HG02852 (cell line): ENCODE measurements at regions not wholly inside any gene's neighbourhood (a gene's known extent, or its start where the extent isn't known, plus 50 kb on each side); places are given as distances from the start of the nearest gene placed in this dataset.

ENCODE experiments used
- ATAC-seq: cut with Tn5 transposase; IDR thresholded peaks from one replicate; pipeline ENCODE4 v1.9.1; 2021; ENCODE audit warnings: mild to moderate bottlenecking, moderate library complexity; ENCODE audit not compliant: unreplicated experiment

DNA sequence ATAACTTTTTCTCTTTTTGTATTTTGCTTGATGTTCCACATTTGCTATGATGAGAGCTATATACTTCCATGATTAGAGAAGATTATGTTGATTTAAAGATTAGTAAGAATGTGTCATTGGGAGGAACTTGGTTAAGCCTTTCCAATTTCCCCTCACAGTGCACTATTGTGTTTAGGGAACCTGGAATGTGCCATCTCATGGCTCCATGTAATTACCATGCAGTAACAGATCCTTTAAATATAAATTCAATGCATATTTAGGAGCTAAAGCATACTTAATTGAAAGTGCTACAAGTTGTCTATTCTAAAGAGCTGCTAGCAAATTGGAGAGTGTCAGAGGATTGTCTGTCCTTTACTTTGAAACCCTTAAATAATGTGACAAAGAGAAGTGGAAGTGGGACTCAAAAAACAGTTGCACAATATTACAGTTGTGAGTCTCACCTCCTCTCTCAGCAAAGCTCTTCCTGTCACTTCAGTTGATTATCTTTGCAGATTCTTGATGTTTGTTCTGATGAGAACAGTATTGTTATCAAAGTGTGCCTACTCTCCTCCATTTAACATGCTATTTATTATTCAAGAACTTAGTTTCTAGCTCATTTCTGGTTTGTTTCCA is 1162.7 kb upstream of the ZEB2 start:
- no peak for ATAC-seq

DNA sequence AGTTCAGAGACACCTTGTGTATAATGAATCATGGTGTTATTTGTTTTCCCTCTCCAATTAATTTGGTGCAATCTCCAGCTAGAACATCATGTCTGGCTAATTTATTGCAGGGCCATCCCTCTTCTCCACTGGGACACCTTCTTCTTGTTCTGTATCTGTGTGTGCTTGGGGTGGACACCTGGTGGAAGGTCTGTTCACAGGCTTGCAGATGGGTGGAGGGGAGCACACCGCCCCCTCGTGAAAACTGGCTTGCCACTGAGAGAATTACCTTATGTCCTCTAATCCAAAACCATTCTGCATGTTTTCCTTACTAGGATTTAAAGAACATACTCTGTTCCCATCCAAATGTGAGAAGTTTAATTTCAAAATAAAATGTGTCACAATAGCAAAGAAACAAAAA is 1160.4 kb upstream of the ZEB2 start:
- no peak for ATAC-seq

DNA sequence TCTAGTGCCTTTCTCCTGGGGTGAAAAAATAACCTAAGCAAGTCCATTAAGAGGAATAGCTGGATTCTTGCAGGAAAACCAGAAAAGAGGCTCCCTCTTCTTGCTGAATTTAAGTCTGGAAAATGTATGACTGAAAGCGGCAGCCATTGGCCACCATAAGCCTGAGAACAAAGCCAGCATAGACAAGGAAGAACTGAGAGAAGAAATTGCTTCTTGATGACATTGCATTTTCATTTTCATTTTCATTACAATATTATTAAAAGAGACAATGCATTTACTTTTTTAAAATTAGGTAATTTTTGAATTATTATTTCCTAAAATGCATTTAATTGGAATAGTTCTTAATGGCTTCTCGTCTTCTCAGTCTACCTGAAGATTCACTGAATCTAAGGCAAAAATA is 1157.5 kb upstream of the ZEB2 start:
- ATAC-seq, result no peak

DNA sequence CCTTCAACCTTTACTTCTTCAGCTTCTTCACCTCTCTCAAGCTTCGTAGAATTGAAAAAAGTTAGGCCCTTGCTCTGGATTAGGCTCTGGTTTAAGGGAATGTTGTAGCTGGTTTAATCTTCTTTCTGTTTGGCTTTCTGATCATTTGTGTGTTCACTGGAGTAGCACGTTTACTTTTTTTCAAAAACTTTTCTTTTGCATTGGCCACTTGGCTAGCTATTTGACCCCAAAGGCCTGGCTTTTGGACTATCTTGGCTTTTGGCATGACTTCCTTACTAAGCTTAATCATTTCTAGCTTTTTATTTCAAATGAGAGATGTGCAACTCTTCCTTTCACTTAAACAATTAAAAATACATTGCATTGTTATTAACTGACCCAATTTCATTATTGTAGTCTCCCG is 1154.8 kb upstream of the ZEB2 start:
- ATAC-seq, result no peak

DNA sequence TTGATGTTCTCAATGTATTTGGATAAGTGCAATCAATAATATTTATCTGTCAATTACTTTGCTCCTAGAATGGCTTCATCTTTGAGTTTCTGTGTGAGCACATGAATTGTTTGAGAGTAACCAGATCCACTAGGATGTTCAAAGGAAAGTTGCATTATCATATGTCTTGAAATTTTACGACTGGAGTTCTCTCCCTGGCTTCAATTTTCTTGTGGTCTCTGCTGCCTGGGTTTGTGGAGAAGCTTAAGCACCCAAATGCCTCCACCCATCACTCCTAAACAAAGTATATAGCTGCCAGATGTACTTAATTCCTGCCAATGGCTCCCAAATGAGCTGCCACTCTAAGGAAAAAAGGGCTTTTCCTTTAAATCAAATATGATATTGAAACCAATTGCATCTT is 1149.4 kb upstream of the ZEB2 start:
- ATAC-seq, result no peak

DNA sequence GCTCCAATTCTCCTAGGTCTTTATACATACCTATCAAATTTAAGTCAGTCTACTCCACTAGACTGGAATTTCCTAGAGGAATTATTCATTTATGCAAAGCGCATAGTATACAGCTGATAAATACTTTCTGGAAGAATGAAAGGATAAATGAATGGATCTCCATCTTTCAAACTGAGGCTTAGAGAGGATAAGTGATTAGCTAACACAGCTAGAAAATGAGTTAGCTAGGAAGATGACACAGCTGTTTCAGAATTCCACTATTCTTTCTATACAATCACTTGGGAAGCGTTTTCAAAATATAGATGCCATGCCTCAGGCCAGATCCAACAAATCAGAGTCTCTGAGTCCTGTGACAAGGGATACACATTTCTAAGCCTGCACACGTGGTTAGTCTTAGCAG is 1146.6 kb upstream of the ZEB2 start:
- no peak for ATAC-seq

DNA sequence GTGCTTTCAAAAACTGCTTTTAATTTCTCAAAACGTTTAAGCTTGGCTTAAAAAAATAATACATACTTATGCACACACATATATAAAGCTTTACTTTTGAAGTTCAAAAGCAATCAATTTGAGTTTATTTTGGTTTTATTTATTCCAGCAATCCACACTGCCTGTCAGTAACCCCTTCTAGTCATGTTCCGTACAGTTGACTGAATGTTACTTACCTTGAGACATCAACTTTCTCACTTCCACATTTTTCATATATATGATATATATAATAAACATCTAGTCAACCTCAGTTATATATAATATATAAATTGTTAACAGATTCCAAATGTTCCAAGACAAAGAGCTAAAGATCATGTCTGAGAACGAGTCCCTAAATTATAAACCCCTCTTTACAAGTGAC is 1137.3 kb upstream of the ZEB2 start:
- ATAC-seq, result no peak

DNA sequence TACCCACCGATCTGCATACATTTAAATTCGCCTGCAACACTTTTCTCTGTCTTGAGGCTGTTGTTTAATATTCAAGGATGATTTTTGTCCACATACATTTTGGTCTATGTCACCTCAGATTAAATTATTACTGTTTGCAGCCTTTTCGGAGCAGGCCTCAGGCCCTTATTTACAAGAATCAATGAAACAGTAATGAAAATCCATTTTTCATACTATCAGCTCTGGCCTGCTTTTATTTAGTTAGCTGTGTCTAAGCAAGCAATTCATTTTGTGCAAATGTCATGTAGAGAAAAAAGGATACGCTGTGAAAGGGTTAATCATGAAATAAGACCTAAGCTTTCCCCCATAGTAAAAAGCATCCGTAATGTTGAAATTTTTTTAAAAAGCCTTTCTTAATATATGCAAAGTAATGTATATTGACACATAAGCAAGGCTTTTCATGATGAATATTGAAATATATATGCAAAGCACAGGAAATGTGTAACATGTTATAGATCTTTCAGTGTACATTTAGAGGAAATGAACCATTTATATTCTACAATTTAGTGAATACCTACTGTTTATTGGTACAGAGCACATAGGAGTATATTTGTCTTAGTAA is 1135.3 kb upstream of the ZEB2 start:
- no peak for ATAC-seq

DNA sequence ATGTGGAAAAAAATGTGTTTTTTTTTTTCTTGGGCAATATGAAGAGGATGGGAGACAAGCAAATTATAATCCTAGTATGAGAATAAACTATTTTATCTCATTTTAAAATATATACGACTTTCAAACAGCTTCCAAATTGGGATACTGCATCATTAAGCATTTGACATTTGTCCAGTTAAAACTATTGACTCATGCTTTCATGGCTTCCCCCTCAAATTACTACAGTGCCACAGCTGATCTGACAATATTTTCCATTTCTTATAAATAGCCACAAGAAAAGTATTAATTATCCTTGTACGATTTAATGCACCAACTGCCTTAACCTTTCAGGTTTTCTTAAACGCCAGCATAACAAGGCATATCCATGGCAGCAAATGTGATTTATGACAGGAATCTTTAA is 1134.8 kb upstream of the ZEB2 start:
- ATAC-seq, result no peak

DNA sequence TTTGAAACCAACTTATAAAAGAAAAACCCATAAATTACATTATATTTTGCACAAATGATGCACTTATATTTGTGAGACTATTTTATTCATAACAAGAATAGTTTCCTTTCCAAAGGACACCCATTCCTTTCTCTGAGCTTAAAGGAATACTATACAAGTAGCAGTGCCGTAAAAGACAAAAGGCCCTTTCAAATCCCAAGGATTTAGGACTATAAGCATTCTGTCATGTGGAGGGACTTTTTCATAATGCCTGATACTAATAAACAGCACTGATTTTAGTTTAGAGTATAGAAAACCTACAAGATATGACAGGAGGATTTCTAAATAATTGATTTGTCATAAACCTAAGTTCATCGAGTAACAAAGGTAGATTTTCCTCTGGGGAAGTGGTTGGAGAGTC is 1134.2 kb upstream of the ZEB2 start:
- no peak for ATAC-seq

DNA sequence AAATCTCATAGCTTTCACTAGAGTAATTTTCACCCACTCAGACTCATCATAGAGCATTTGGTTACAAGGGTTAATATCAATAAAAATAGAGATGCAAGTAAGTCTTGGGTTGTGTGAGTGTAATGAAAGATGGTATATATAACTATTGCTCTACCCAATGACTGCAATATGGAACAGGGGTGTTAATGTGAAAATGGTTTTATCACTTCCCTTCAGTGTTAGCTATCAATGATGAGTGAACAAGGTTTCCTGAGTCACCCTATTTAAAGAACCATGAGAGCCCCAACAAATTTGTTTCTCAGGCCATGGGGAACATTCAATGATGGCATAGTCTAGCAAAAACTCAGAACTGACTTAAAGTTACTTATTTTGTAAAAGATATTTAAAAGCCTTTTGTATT is 1133.6 kb upstream of the ZEB2 start:
- no peak for ATAC-seq

DNA sequence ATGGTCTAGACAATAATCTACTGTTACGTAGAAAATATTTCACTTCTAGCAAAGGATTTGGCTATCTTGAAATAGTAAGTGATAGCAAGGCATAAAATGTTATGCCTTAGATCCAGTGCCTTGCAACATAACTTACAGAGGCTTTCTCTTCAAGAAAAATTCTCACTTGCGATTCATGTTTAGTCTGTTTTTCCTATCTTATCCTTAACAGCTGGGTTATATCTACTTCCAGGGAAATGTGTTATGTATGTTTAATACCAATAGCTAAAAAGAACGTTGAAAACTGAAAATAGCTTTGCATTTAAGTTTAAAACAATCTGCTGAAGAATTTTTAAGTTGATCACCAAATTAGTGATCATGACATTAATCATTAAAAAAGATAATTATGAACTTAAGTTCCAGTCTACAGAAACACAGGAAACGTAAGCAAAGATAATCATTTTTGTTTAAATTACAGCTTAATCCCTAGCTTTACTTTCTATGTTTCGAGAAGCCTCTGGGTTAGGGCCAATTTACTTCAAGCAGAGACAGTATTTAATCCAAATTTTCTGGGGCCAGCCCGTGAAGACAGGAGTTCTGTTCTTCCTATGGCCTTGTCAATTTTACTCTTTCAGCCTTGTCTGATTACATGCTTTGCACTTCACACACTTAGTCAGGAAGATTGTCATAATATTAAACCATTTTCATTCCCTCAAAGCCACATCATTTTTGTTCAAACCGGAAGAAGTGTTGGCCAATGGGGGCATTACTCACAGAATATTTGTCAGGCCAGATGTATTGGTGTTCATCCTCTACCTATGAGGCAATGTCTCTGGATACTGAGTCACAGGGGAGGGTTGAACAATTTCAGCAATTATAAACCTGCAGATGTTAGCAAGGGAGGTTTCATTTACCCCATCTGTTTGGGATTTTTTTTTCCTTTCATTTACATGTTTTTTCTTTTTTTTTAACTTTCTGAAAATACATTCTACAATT is 1132.9 kb upstream of the ZEB2 start:
- no peak for ATAC-seq

DNA sequence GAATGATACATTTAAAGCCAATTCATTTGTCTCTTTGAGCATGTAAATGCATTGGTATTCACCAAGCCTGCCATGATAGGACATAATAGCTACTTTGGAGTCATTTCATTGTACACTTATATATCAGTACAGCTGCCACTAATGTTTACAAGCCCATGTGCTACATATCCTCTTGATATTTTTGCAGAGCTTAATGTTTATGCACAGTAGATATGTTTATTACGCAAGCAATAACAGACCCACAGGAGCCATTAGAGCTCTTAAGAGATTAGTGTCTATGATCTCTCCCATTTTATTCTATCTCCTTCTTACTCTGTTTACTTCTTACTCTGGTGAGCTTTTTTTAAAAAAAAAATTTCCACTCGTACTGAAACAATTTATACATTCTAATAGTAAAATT is 1132.1 kb upstream of the ZEB2 start:
- ATAC-seq, result no peak

DNA sequence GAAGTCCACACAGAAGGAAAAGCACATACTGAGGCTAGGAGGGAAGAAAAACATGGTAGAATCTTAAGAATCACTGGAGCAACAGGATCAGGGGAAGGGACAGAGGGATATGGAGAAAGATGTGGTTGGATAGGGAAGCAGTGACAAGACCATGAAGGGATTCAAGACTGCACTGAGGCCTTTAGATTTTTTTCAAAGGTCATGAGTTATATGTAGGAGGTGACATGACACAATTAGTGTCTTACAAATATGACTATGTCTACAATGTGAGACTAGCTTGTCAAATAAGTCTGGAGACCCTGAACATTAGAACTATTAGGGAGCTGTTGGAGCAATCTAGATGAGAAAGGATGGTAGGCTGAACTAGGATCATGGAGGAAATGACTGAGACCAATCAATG is 1130.3 kb upstream of the ZEB2 start:
- ATAC-seq, result no peak

DNA sequence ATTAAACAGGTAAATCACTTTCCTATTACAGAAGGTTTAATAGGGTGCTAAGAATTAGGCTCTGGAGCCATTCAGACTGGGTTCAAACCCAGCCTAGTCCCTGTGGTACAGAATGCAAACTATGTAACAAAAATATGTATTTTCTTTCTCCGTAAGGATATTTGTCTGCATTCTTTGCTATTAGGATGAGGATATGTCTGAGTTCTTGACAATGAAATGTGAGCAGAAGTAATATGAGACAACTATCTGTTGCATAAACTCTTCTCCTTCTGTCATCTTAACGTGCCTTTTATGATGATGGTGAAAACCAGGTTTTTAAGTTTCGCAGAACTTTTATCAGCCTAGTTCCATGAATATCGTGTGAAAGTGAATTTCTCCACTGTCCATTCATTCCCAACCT is 1129.1 kb upstream of the ZEB2 start:
- ATAC-seq, result no peak

DNA sequence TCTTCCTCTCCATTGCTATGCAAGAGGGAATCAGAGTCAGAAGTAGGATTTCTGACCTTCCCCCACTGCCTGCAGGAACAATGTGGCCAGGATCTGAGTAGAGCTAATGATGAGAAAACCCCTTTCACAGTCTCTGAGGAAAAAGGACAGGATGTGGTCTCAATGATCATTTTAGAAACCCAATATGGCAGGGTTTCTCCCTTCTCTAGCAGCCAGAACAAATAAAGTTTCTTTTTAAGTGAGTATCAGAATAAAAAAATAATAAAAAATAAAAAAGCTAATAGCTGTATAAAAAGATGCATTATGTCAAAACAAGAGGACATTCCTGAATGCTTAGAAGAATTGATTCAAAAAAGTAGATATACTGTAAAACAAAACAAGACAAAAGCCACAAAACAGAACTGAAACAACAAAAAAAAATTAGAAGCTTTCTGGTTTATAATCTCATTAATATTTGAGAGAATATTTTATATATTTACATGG is 1124.9 kb upstream of the ZEB2 start:
- peak; percentile 100 for ATAC-seq

DNA sequence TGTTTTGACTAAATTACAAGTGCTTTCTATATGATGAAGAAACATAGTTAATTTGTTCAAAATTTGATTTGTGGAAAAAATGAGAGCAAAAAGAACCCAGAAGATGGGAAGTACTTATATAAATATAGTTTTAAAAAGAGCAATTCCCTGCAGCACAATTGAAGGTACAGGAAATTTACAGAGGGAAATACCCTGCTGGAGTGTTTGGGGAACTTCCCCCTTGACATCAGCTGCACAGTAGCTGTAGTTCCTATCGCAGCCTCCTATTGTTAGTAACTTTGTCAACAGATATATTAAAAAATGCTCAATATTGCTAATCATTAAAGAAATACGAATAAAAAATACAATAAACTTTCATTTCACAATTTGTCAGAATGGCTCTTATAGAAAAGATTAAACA is 1118.8 kb upstream of the ZEB2 start:
- ATAC-seq, result peak; percentile 91

DNA sequence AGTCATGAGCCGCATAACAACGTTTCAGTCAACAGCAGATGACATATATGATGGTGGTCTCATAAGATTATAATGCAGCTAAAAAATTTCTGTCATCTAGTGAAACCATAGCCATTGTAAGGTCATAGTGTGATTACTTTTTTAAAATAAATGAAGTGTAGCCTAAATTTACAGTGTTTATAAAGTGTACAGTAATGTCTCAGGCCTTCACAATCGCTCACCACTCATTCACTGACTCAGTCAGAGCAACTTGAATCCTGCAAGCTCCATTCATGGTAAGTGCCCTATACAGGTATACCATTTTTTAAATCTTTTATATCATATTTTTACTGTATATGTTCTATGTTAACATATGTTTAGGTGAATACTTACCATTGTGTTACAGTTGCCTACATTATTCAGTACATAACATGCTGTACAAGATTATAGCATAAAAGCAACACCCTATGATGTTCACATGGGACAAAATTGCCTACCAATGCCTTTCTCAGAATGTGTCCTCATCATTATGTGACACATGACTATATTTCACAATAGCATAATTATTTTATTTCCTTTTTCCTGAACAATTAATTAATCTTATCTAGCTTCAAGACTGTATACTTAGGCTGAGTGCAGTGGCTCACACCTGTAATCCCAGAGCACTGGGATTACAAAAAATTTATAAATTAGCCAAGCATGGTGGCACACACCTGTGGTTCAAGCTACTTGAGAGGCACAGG is 1115.9 kb upstream of the ZEB2 start:
- no peak for ATAC-seq

DNA sequence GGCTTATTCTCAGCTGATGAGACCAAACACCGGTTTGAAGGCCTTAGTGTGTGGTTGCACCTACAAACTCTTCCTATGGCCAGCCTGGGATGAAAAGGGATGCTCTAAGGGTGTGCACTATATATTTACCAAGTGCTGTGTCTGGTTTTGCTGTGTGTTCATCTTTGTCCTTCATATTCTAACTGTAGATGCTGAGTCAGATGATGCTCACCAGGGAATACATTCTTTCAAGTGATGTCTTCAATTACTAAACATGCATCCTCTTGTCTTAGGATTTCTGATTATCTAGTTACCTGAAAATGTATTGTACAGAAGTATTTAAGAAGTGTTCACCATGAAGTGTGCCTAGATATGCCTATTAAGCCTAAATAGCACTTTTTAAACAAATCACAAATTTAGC is 1111.6 kb upstream of the ZEB2 start:
- ATAC-seq, result no peak

DNA sequence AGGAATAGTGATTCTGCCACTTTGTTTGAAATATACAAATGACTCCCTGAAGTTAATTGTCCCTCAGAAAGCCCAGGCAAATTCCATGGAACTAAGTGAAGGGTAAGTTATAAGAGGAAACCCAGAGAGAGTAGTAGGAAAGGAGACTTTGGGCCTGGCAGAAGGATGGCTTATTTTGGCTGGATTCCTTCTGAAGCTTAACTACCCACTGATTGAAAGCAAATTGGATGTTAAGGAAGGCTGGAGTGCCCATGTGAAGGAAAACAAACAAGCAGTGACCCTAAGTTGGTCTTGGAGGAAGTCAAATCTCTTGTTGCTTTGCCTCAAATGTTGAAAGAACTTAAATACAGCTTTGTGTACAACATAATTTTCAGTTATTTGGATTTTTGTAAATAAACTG is 1106.4 kb upstream of the ZEB2 start:
- no peak for ATAC-seq

DNA sequence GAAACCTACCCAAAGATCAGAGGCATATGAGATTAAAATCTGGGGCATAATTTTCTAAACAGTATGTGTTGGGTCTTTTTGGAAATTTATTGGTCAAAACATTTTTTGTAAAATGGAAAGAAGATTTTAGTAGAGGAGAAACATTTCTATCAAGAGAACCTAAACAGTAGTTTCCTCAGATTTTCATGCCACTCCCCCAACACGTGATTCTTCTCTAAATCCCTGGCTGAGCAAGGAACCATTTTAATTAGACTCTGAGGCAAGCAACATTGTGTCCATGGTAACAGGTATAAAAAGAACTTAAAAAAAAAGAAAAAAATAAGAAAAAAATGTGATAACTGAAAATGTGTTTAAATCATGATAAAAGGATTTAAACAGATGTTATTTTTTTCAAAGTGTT is 1105.2 kb upstream of the ZEB2 start:
- no peak for ATAC-seq
